ENCODE measurements at regions not wholly inside any gene's neighbourhood (a gene's known extent, or its start where the extent isn't known, plus 50 kb on each side); places are given as distances from the start of the nearest gene placed in this dataset.

DNA sequence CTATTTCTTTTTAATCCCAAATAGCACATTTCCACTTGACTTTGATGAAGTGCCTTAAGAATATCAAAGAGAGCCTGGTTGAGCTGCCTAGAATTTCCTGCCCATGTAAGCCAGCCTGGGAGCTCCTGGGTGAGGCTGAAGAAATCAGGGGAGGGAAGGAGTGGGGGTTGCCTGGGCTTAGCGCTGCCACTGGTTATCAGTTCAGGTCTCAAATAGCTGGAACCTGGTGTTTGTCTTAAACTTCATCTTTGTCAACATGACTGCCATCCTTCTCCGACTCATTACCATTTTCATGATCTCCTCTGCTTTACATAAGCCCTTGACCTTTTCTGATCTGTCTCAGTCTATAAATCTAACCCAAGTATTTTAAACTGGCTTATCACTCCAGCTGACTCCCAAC lies 151.5 kb downstream of the TTC8 start:
- TF ChIP-seq, protein P1, sequence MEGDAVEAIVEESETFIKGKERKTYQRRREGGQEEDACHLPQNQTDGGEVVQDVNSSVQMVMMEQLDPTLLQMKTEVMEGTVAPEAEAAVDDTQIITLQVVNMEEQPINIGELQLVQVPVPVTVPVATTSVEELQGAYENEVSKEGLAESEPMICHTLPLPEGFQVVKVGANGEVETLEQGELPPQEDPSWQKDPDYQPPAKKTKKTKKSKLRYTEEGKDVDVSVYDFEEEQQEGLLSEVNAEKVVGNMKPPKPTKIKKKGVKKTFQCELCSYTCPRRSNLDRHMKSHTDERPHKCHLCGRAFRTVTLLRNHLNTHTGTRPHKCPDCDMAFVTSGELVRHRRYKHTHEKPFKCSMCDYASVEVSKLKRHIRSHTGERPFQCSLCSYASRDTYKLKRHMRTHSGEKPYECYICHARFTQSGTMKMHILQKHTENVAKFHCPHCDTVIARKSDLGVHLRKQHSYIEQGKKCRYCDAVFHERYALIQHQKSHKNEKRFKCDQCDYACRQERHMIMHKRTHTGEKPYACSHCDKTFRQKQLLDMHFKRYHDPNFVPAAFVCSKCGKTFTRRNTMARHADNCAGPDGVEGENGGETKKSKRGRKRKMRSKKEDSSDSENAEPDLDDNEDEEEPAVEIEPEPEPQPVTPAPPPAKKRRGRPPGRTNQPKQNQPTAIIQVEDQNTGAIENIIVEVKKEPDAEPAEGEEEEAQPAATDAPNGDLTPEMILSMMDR (conservative IDR thresholded peaks at IDR 0.05; ENCODE audit: low read length), result no peak
- no peak for TF ChIP-seq EZH2phosphoT487 (IDR thresholded peaks at IDR 0.05; ENCODE audit: borderline replicate concordance, low read depth, low read length)
